CD4-positive, alpha-beta T cell (primary cell): ENCODE measurements at regions not wholly inside any gene's neighbourhood (a gene's known extent, or its start where the extent isn't known, plus 50 kb on each side); places are given as distances from the start of the nearest gene placed in this dataset.

Source experiments
- ATAC-seq: fragments of 200-7000 bp; cut with Tn5 transposase; one replicate; pipeline ENCODE4 v1.10.0; 2022; ENCODE audit warnings: mild to moderate bottlenecking; ENCODE audit not compliant: poor library complexity
- CTCF ChIA-PET: fragments of 350-600 bp; sonication (Branson Sonifier 250); formaldehyde crosslinking; loops from one replicate; lab custom pipeline; 2021; ENCODE audit warnings: antibody characterized with exemption, inconsistent platforms; lab: Charles Lee
- POLR2A ChIA-PET: fragments of 350-600 bp; sonication (Branson Sonifier 250); formaldehyde crosslinking; loops from one replicate; lab custom pipeline; 2021; ENCODE audit warnings: antibody characterized with exemption, inconsistent platforms; lab: Charles Lee
- DNase-seq, 14 experiments: peaks; one replicate each; pipeline ENCODE4 v3.0.0-alpha.2; 2013 to 2020; ENCODE audit warnings: mixed read lengths in 2 of 14
- H3K27ac ChIP-seq, 2 donors: one replicate each; pipeline versions ENCODE4 v1.5.1 to v1.7.0; 2013; ENCODE audit warnings: low read length in 2 of 2, low read depth in 1 of 2, mild to moderate bottlenecking in 1 of 2
- H3K27me3 ChIP-seq, 2 experiments: 1 replicate in 1 of 2; 2 replicates in 1 of 2; pipeline versions ENCODE4 v1.6.1 to v1.7.0; 2013; ENCODE audit warnings: low read length in 2 of 2, control low read depth in 1 of 2, mild to moderate bottlenecking in 1 of 2, moderate library complexity in 1 of 2; ENCODE audit not compliant: insufficient read depth in 2 of 2, control insufficient read depth in 1 of 2
- H3K36me3 ChIP-seq: one replicate; pipeline ENCODE4 v1.6.1; 2013; ENCODE audit warnings: low read length, control low read depth; ENCODE audit not compliant: insufficient read depth
- H3K4me1 ChIP-seq: one replicate; pipeline ENCODE4 v1.6.1; 2013; ENCODE audit warnings: low read length, control low read depth; ENCODE audit not compliant: insufficient read depth
- H3K4me3 ChIP-seq: one replicate; pipeline ENCODE4 v1.5.1; 2013; ENCODE audit warnings: mild to moderate bottlenecking, low read length, moderate library complexity
- H3K9me3 ChIP-seq, 2 experiments: 1 replicate in 1 of 2; 2 replicates in 1 of 2; pipeline versions ENCODE4 v1.6.1 to v1.7.0; 2013; ENCODE audit warnings: low read length in 2 of 2, mild to moderate bottlenecking in 2 of 2, control low read depth in 1 of 2, moderate library complexity in 1 of 2; ENCODE audit not compliant: control insufficient read depth in 1 of 2, insufficient read depth in 1 of 2
- H3K27ac Mint-ChIP-seq: one replicate; pipeline ENCODE4 v1.8.0; 2020; ENCODE audit warnings: mixed read lengths
- H3K27me3 Mint-ChIP-seq: one replicate; pipeline ENCODE4 v1.8.0; 2021; ENCODE audit warnings: mixed read lengths
- H3K36me3 Mint-ChIP-seq: one replicate; pipeline ENCODE4 v1.8.0; 2021; ENCODE audit warnings: low read depth, mixed read lengths
- H3K4me1 Mint-ChIP-seq: one replicate; pipeline ENCODE4 v1.8.0; 2021; ENCODE audit warnings: low read depth, mixed read lengths
- H3K4me3 Mint-ChIP-seq: one replicate; pipeline ENCODE4 v1.8.0; 2020; ENCODE audit warnings: mild to moderate bottlenecking, mixed read lengths
- H3K9me3 Mint-ChIP-seq: one replicate; pipeline ENCODE4 v1.8.0; 2020; ENCODE audit warnings: mixed read lengths
- intact Hi-C, 2 experiments: fragments of 100-400 bp; cut with DNase I in 1 of 2; cut with micrococcal nuclease in 1 of 2; formaldehyde crosslinking; loops; one replicate each; pipeline versions ENCODE4 v1.15.1 to v1.9.0; 2023 to 2025; cut with DNase I, micrococcal nuclease
- TF ChIP-seq, protein P1 (sequence below): fragments of 200-600 bp; IDR thresholded peaks from one replicate; pipeline ENCODE4 v1.8.0; 2022; ENCODE audit warnings: antibody characterized with exemption, mild to moderate bottlenecking

DNA sequence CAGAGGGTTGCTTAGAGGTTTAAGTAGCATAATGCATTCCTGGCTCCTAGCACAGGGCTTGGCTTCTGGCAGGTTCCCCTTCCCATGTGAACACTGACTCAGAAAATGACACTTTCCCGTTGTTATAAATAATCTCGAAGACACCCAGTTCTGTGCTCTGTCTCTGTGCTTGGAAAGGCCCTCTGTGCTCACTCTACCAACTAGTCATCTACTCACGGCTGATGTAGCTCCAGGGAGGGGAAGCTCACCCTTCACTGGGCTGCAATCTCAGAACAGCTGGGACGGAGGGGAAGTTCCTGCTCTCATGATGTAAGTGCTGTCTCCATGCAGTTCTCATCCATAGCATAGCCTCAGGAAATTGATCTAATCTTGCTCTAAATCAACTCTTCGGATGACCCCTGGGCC lies 230.5 kb upstream of the ASIC2 start:
- Histone ChIP-seq H3K27me3 (peaks cover 0 to 2% of the 10 kb centered on the region in 2 experiments), H3K4me3 (no peak overlapping the region), H3K27ac (no peak overlapping the region), H3K4me1 (no peaks in the 10 kb centered on the region), H3K36me3 (no peaks in the 10 kb centered on the region), H3K9me3 (peaks cover 0 to 7% of the 10 kb centered on the region in 2 experiments)
- H3K27me3 Mint-ChIP-seq: peaks cover 9% of the 10 kb centered on the region
- no peak overlapping the region for H3K27ac Mint-ChIP-seq
- ATAC-seq: no peak
- intact Hi-C loops: no loop called here
- TF ChIP-seq, protein P1, sequence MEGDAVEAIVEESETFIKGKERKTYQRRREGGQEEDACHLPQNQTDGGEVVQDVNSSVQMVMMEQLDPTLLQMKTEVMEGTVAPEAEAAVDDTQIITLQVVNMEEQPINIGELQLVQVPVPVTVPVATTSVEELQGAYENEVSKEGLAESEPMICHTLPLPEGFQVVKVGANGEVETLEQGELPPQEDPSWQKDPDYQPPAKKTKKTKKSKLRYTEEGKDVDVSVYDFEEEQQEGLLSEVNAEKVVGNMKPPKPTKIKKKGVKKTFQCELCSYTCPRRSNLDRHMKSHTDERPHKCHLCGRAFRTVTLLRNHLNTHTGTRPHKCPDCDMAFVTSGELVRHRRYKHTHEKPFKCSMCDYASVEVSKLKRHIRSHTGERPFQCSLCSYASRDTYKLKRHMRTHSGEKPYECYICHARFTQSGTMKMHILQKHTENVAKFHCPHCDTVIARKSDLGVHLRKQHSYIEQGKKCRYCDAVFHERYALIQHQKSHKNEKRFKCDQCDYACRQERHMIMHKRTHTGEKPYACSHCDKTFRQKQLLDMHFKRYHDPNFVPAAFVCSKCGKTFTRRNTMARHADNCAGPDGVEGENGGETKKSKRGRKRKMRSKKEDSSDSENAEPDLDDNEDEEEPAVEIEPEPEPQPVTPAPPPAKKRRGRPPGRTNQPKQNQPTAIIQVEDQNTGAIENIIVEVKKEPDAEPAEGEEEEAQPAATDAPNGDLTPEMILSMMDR: no peak
- no peak overlapping the region for H3K4me3 Mint-ChIP-seq
- H3K4me1 Mint-ChIP-seq: no peaks in the 10 kb centered on the region
- CTCF ChIA-PET: no interaction called here
- POLR2A ChIA-PET: interaction anchor here (0.7 kb wide), 1 partner anchor 940 kb away, joined by 3 read pairs; no protein-coding TSS in a partner anchor
- H3K9me3 Mint-ChIP-seq: no peaks in the 10 kb centered on the region
- H3K36me3 Mint-ChIP-seq: no peaks in the 10 kb centered on the region
- DNase-seq: no peak

DNA sequence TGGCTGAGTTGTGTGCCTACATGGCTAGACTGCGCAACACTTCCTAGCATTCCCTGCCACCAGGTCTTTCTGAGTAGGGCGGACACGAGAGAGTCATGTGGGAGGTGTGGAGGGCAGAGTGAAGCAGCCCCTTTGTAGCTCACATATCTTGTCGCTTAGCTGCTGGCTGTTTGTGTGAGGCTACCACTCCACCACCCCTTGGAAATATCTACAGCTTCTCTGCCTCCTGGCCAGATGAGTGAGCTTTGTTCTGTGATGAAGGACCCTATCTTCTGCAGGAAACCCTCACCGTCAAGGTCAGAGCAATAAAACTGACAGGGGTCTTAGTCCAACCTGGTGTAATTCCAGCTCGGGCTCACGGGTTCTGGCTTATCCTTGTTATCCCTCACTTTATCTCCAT lies 232.1 kb upstream of the ASIC2 start:
- Mint-ChIP-seq H3K27ac (no peak overlapping the region), H3K27me3 (peaks cover 9% of the 10 kb centered on the region), H3K9me3 (no peaks in the 10 kb centered on the region), H3K36me3 (no peaks in the 10 kb centered on the region), H3K4me3 (no peak overlapping the region), H3K4me1 (no peaks in the 10 kb centered on the region)
- TF ChIP-seq, protein P1: no peak
- Histone ChIP-seq H3K4me1 (no peaks in the 10 kb centered on the region), H3K36me3 (no peaks in the 10 kb centered on the region), H3K27ac (no peak overlapping the region), H3K27me3 (peaks cover 0 to 2% of the 10 kb centered on the region in 2 experiments), H3K4me3 (no peak overlapping the region), H3K9me3 (peaks cover 0 to 7% of the 10 kb centered on the region in 2 experiments)
- ChIA-PET POLR2A (no interaction called here), CTCF (no interaction called here)
- intact Hi-C loops: no loop called here
- DNase-seq (no peak), ATAC-seq (no peak)

DNA sequence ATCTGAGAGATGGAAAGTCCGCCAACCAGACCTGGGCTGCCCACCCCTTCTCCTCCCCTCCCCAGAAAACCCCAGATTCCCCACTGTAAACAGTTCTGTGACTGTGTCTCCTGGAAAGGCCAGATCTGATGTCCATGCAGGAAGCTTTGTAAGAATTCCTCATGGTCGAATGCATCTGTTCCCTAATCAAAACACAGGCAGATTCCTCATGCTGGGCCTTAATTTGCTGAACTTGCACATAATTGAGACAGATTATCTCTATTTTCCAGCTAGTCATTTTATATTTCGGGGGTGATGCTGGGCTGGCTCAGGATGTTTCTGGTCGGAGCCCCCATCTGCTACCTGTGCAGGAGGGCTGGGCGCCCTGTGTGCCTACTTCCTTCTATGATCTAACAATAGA lies 233.6 kb upstream of the ASIC2 start:
- DNase-seq (no peak), ATAC-seq (no peak)
- Histone ChIP-seq H3K27me3 (peaks cover 0 to 4% of the 10 kb centered on the region in 2 experiments), H3K36me3 (no peaks in the 10 kb centered on the region), H3K4me3 (no peak overlapping the region), H3K27ac (no peak overlapping the region), H3K4me1 (no peaks in the 10 kb centered on the region), H3K9me3 (peaks cover 0 to 7% of the 10 kb centered on the region in 2 experiments)
- ChIA-PET POLR2A (no interaction called here), CTCF (no interaction called here)
- H3K4me3 Mint-ChIP-seq: no peak overlapping the region
- H3K36me3 Mint-ChIP-seq: no peaks in the 10 kb centered on the region
- no peaks in the 10 kb centered on the region for H3K4me1 Mint-ChIP-seq
- intact Hi-C loops: no loop called here
- H3K27ac Mint-ChIP-seq: no peak overlapping the region
- H3K27me3 Mint-ChIP-seq: peaks cover 9% of the 10 kb centered on the region
- H3K9me3 Mint-ChIP-seq: no peaks in the 10 kb centered on the region
- TF ChIP-seq, protein P1: no peak
